ENCODE measurements at regions not wholly inside any gene's neighbourhood (a gene's known extent, or its start where the extent isn't known, plus 50 kb on each side); places are given as distances from the start of the nearest gene placed in this dataset.

DNA sequence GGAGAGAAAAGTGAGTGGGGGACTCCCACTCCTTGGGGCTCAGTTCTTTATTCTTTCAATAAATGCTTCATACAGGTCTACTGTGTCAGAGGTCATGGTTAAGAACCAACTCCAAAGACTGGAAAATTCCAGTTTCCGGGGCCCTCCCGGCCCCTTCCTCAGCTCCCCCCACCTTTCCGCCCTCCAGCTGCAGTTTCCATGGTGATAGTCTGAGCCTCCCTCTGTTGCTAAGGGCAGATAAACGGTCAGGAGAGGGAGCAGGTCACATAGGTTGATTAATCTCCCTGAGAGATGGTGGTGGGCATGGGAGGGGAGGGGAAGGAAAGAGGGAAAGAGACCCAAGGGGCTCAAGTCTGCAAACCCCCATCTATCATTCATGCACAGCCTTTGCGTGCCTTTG lies 131.5 kb upstream of the USP29 start:
- TF ChIP-seq, protein P1, sequence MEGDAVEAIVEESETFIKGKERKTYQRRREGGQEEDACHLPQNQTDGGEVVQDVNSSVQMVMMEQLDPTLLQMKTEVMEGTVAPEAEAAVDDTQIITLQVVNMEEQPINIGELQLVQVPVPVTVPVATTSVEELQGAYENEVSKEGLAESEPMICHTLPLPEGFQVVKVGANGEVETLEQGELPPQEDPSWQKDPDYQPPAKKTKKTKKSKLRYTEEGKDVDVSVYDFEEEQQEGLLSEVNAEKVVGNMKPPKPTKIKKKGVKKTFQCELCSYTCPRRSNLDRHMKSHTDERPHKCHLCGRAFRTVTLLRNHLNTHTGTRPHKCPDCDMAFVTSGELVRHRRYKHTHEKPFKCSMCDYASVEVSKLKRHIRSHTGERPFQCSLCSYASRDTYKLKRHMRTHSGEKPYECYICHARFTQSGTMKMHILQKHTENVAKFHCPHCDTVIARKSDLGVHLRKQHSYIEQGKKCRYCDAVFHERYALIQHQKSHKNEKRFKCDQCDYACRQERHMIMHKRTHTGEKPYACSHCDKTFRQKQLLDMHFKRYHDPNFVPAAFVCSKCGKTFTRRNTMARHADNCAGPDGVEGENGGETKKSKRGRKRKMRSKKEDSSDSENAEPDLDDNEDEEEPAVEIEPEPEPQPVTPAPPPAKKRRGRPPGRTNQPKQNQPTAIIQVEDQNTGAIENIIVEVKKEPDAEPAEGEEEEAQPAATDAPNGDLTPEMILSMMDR (conservative IDR thresholded peaks at IDR 0.05), result no peak
- TF ChIP-seq ZFX (IDR thresholded peaks at IDR 0.05), result no peak

Data from C4-2B (cell line).